SU-DHL-6 (cell line): ENCODE measurements at regions not wholly inside any gene's neighbourhood (a gene's known extent, or its start where the extent isn't known, plus 50 kb on each side); places are given as distances from the start of the nearest gene placed in this dataset.

ENCODE experiments used
- CTCF ChIP-seq: fragments of 200-600 bp; sonication (generic); IDR thresholded peaks from one replicate; pipeline ENCODE4 v1.5.1; 2017; ENCODE audit warnings: antibody characterized with exemption, mild to moderate bottlenecking, low read length, moderate library complexity; ENCODE audit not compliant: insufficient read depth, poor library complexity, severe bottlenecking
- EZH2phosphoT487 ChIP-seq: fragments of 200-600 bp; sonication (generic), shearing (Covaris generic); conservative IDR thresholded peaks from 2 replicates; pipeline ENCODE4 v1.6.1; 2018; ENCODE audit warnings: mild to moderate bottlenecking, antibody characterized with exemption, low read length, moderate library complexity, mixed read lengths

GRCh38 chr21:35426469-35426868, 377.4 kb upstream of the RUNX1 start:
- TF ChIP-seq CTCF (no peak), EZH2phosphoT487 (no peak)
